PC-3 (cell line): ENCODE measurements at regions not wholly inside any gene's neighbourhood (a gene's known extent, or its start where the extent isn't known, plus 50 kb on each side); places are given as distances from the start of the nearest gene placed in this dataset.

Experiments
- ATAC-seq: fragments of 200-7000 bp; cut with Tn5 transposase; 2 replicates; pipeline ENCODE4 v1.9.1; 2020; ENCODE audit warnings: mild to moderate bottlenecking, moderate library complexity
- BruUV-seq: library from RNA; stranded (reverse); fragments of 400-500 nt; replicated peaks from 2 replicates; lab custom pipeline; 2021; lab: Mats Ljungman, UMichigan
- CTCF ChIA-PET: fragments of 300-600 bp; sonication (Branson Sonifier 250); formaldehyde crosslinking; loops from one replicate; lab custom pipeline; 2022; ENCODE audit warnings: antibody characterized with exemption; lab: Charles Lee
- POLR2A ChIA-PET: fragments of 300-600 bp; sonication (Branson Sonifier 250); formaldehyde crosslinking; loops from one replicate; lab custom pipeline; 2022; ENCODE audit warnings: antibody characterized with exemption; ENCODE audit not compliant: unreplicated experiment; lab: Charles Lee
- DNase-seq: peaks from one replicate; pipeline ENCODE4 v3.0.0-alpha.2; 2015
- H2AFZ ChIP-seq: fragments of 300-600 bp; sonication (generic); 2 replicates; pipeline ENCODE4 v1.6.0; 2016; ENCODE audit warnings: antibody characterized with exemption, low read length
- H3F3A ChIP-seq: fragments of 300-600 bp; sonication (generic); one replicate; pipeline ENCODE4 v1.6.0; 2017; ENCODE audit warnings: antibody characterized with exemption, low read length, control low read depth, mild to moderate bottlenecking; ENCODE audit not compliant: unreplicated experiment
- H3K27ac ChIP-seq: fragments of 300-600 bp; sonication (generic); 2 replicates; pipeline ENCODE4 v1.5.1; 2016; ENCODE audit warnings: mild to moderate bottlenecking, low read length
- H3K27me3 ChIP-seq: fragments of 300-600 bp; sonication (generic); 2 replicates; pipeline ENCODE4 v1.6.1; 2016; ENCODE audit warnings: low read length, mixed read lengths
- H3K36me3 ChIP-seq: fragments of 300-600 bp; sonication (generic); 2 replicates; pipeline ENCODE4 v1.6.1; 2016; ENCODE audit warnings: low read depth, mixed run types, low read length, mixed read lengths
- H3K4me1 ChIP-seq: fragments of 300-600 bp; sonication (generic); 2 replicates; pipeline ENCODE4 v1.5.1; 2016; ENCODE audit warnings: low read length; ENCODE audit not compliant: insufficient read depth
- H3K4me2 ChIP-seq: fragments of 300-600 bp; sonication (generic); 2 replicates; pipeline ENCODE4 v1.6.0; 2016; ENCODE audit warnings: low read length
- H3K4me3 ChIP-seq: fragments of 300-600 bp; sonication (generic); 2 replicates; pipeline ENCODE4 v1.5.1; 2016; ENCODE audit warnings: mild to moderate bottlenecking, low read length, mixed read lengths
- H3K79me2 ChIP-seq: fragments of 300-600 bp; sonication (generic); 2 replicates; pipeline ENCODE4 v1.6.1; 2017; ENCODE audit warnings: low read length, mixed read lengths
- H3K9ac ChIP-seq: fragments of 300-600 bp; sonication (generic); 2 replicates; pipeline ENCODE4 v1.6.0; 2016; ENCODE audit warnings: mild to moderate bottlenecking, low read length
- H3K9me2 ChIP-seq: fragments of 300-600 bp; sonication (generic); replicated peaks from 2 replicates; pipeline ENCODE4 v1.6.1; 2016; ENCODE audit warnings: mixed run types, low read length, mixed read lengths
- H3K9me3 ChIP-seq: fragments of 300-600 bp; sonication (generic); 2 replicates; pipeline ENCODE4 v1.6.1; 2016; ENCODE audit warnings: low read length, mixed read lengths
- H4K20me1 ChIP-seq: fragments of 300-600 bp; sonication (generic); 2 replicates; pipeline ENCODE4 v1.6.1; 2016; ENCODE audit warnings: low read length, mixed read lengths
- EZH2 ChIP-seq: fragments of 300-600 bp; sonication (generic); IDR thresholded peaks from one replicate; pipeline ENCODE4 v1.6.1; 2017; ENCODE audit warnings: antibody characterized with exemption, mild to moderate bottlenecking, low read length; ENCODE audit not compliant: unreplicated experiment
- EZH2phosphoT487 ChIP-seq: fragments of 300-600 bp; sonication (generic); IDR thresholded peaks from 2 replicates; pipeline ENCODE4 v1.6.1; 2018; ENCODE audit warnings: mild to moderate bottlenecking, antibody characterized with exemption, low read length, borderline replicate concordance
- intact Hi-C: fragments of 100-400 bp; cut with micrococcal nuclease; formaldehyde crosslinking; loops from 2 replicates; pipeline ENCODE4 v1.9.0; 2023
- TF ChIP-seq, protein P1 (sequence below): fragments of 300-600 bp; sonication (generic); conservative IDR thresholded peaks from 2 replicates; pipeline ENCODE4 v1.5.1; 2017; ENCODE audit warnings: antibody characterized with exemption, low read depth, mild to moderate bottlenecking, low read length

DNA sequence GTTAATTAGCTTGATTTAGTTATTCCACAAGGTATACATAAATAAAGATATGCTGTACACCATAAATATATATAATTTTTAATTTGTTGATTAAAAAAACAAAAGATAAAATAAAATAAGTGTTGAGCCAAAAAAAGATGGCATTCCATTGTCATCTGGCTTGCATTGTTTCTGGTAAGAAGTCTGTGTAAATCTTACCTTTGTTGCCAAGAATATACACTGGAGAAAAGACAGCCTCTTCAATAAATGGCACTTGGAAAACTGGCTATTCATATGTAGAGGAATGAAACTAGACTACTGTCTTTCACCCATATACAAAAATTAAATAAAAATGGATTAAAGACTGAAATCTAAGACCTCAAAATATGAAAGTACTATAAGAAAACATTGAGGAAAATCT is 196.5 kb downstream of the IER5 start:
- ChIA-PET POLR2A (no interaction called here), CTCF (no interaction called here)
- H3K79me2 ChIP-seq = no peaks in the 10 kb centered on the region
- ATAC-seq (no peak), DNase-seq (no peak)
- H3F3A ChIP-seq = no peaks in the 10 kb centered on the region
- no peak overlapping the region for H3K27ac ChIP-seq
- no peaks in the 10 kb centered on the region for H3K27me3 ChIP-seq
- TF ChIP-seq EZH2 (no peak), EZH2phosphoT487 (no peak)
- TF ChIP-seq, protein P1, sequence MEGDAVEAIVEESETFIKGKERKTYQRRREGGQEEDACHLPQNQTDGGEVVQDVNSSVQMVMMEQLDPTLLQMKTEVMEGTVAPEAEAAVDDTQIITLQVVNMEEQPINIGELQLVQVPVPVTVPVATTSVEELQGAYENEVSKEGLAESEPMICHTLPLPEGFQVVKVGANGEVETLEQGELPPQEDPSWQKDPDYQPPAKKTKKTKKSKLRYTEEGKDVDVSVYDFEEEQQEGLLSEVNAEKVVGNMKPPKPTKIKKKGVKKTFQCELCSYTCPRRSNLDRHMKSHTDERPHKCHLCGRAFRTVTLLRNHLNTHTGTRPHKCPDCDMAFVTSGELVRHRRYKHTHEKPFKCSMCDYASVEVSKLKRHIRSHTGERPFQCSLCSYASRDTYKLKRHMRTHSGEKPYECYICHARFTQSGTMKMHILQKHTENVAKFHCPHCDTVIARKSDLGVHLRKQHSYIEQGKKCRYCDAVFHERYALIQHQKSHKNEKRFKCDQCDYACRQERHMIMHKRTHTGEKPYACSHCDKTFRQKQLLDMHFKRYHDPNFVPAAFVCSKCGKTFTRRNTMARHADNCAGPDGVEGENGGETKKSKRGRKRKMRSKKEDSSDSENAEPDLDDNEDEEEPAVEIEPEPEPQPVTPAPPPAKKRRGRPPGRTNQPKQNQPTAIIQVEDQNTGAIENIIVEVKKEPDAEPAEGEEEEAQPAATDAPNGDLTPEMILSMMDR = no peak
- H3K4me3 ChIP-seq = no peak overlapping the region
- H3K9me2 ChIP-seq = no peaks in the 10 kb centered on the region
- H3K36me3 ChIP-seq = no peaks in the 10 kb centered on the region
- no peaks in the 10 kb centered on the region for H3K4me1 ChIP-seq
- no peak overlapping the region for H3K9ac ChIP-seq
- intact Hi-C loops = no loop called here
- no peaks in the 10 kb centered on the region for H4K20me1 ChIP-seq
- H3K4me2 ChIP-seq = no peak overlapping the region
- BruUV-seq = no TSS peak
- no peak overlapping the region for H2AFZ ChIP-seq
- H3K9me3 ChIP-seq = no peaks in the 10 kb centered on the region

DNA sequence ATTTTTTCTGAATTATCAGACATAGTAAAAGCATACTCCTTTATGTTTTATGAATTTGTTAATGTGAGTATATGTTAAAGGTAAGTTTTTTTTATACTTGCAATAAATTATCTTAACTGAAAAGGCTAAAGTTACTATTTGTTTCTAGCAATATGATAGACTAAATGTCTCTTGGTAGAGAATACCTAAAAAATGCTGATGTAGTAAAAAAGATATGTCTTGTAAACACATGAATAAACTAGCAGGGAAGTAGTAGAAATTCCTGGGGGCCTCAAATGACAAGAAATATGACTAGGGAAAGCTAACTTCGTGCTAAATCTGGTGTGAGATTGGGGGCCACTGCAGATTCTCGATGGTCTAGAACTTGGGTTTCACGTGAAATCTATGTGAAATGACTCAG is 188.1 kb upstream of the CACNA1E start:
- Histone ChIP-seq H3K9me3 (no peaks in the 10 kb centered on the region), H3K4me1 (no peaks in the 10 kb centered on the region), H3K4me2 (no peak overlapping the region), H3F3A (no peaks in the 10 kb centered on the region), H2AFZ (no peak overlapping the region), H4K20me1 (no peaks in the 10 kb centered on the region), H3K27me3 (peaks cover 5% of the 10 kb centered on the region; the same call in 1 of the 2 replicates), H3K36me3 (no peaks in the 10 kb centered on the region), H3K9ac (no peak overlapping the region), H3K4me3 (no peak overlapping the region), H3K9me2 (no peaks in the 10 kb centered on the region), H3K79me2 (no peaks in the 10 kb centered on the region), H3K27ac (no peak overlapping the region)
- BruUV-seq = no TSS peak
- no peak for TF ChIP-seq EZH2phosphoT487
- TF ChIP-seq EZH2 = no peak
- TF ChIP-seq, protein P1 = no peak
- intact Hi-C loops = no loop called here
- ChIA-PET POLR2A (no interaction called here), CTCF (no interaction called here)
- no peak for DNase-seq
- ATAC-seq = no peak

DNA sequence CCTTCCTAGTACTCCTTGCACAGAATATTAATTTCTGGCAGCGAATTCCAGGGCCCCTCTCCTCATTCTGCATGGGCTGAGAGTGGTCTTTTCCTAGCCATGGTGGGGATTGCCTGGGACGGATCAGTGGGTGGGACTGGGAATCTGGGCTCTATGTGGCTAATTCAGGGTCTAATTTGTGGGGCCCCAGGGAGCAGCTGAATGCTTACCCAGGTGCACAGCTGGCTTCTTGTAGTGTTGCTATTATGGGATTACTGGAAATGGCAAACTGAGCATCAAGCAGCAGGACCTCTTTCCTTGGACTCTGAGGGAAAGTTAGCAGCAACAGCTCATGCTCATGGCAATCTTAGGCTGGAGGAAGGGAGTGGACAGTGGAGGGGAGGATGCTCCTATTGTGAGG is 187.1 kb upstream of the CACNA1E start:
- intact Hi-C loops = no loop called here
- no peaks in the 10 kb centered on the region for H3K36me3 ChIP-seq
- BruUV-seq = no TSS peak
- DNase-seq = no peak
- H3K27ac ChIP-seq = no peak overlapping the region
- ChIA-PET CTCF (no interaction called here), POLR2A (no interaction called here)
- ATAC-seq = no peak
- TF ChIP-seq EZH2 = no peak
- no peak for TF ChIP-seq EZH2phosphoT487
- TF ChIP-seq, protein P1 = no peak
- H3F3A ChIP-seq = no peaks in the 10 kb centered on the region
- H3K27me3 ChIP-seq = peaks cover 5% of the 10 kb centered on the region; the same call in 1 of the 2 replicates
- H3K4me2 ChIP-seq = no peak overlapping the region
- no peak overlapping the region for H3K9ac ChIP-seq
- H3K9me3 ChIP-seq = no peaks in the 10 kb centered on the region
- H3K79me2 ChIP-seq = no peaks in the 10 kb centered on the region
- no peak overlapping the region for H3K4me3 ChIP-seq
- H4K20me1 ChIP-seq = no peaks in the 10 kb centered on the region
- no peaks in the 10 kb centered on the region for H3K9me2 ChIP-seq
- no peak overlapping the region for H2AFZ ChIP-seq
- no peaks in the 10 kb centered on the region for H3K4me1 ChIP-seq
